A673 (cell line): ENCODE measurements at regions not wholly inside any gene's neighbourhood (a gene's known extent, or its start where the extent isn't known, plus 50 kb on each side); places are given as distances from the start of the nearest gene placed in this dataset.

ENCODE experiments used
- BruUV-seq: library from RNA; stranded (reverse); fragments of 400-500 nt; replicated peaks from 2 replicates; lab custom pipeline; 2021; lab: Mats Ljungman, UMichigan
- CTCF ChIA-PET: fragments of 300-600 bp; sonication (Branson Sonifier 250); formaldehyde crosslinking; loops from one replicate; lab custom pipeline; 2022; ENCODE audit warnings: antibody characterized with exemption; lab: Charles Lee
- POLR2A ChIA-PET: fragments of 300-600 bp; sonication (Branson Sonifier 250); formaldehyde crosslinking; loops from one replicate; lab custom pipeline; 2022; ENCODE audit warnings: antibody characterized with exemption; ENCODE audit not compliant: low non-redundant PET; lab: Charles Lee
- DNase-seq: peaks from one replicate; pipeline ENCODE4 v3.0.0-alpha.2; 2015; ENCODE audit warnings: low spot score
- H3K27ac ChIP-seq: fragments of 200-600 bp; sonication (generic); 2 replicates; pipeline ENCODE4 v1.5.1; 2016; ENCODE audit warnings: mixed run types, low read depth, mild to moderate bottlenecking, mixed read lengths, antibody characterized with exemption, low read length; ENCODE audit not compliant: poor library complexity, severe bottlenecking
- H3K27me3 ChIP-seq: fragments of 200-600 bp; sonication (generic); replicated peaks from 2 replicates; pipeline ENCODE4 v1.6.1; 2017; ENCODE audit warnings: mixed run types, low read depth, mild to moderate bottlenecking, mixed read lengths, antibody characterized with exemption, low read length; ENCODE audit not compliant: insufficient read depth, poor library complexity
- H3K36me3 ChIP-seq: fragments of 200-600 bp; sonication (generic); 2 replicates; pipeline ENCODE4 v1.6.1; 2016; ENCODE audit warnings: mixed run types, mild to moderate bottlenecking, mixed read lengths, antibody characterized with exemption, low read length; ENCODE audit not compliant: insufficient read depth, poor library complexity, severe bottlenecking
- H3K4me1 ChIP-seq: fragments of 200-600 bp; sonication (generic); 2 replicates; pipeline ENCODE4 v1.6.1; 2017; ENCODE audit warnings: mixed run types, mild to moderate bottlenecking, mixed read lengths, antibody characterized with exemption, low read length; ENCODE audit not compliant: insufficient read depth, poor library complexity, severe bottlenecking
- H3K4me3 ChIP-seq: fragments of 200-600 bp; sonication (generic); 2 replicates; pipeline ENCODE4 v1.5.1; 2016; ENCODE audit warnings: low read depth, mixed run types, mild to moderate bottlenecking, mixed read lengths, low read length; ENCODE audit not compliant: poor library complexity, severe bottlenecking
- H3K9me3 ChIP-seq: fragments of 200-600 bp; sonication (generic); 2 replicates; pipeline ENCODE4 v1.6.1; 2016; ENCODE audit warnings: mixed run types, low read depth, mild to moderate bottlenecking, mixed read lengths, antibody characterized with exemption, low read length; ENCODE audit not compliant: poor library complexity, severe bottlenecking
- EZH2 ChIP-seq: fragments of 200-600 bp; sonication (generic); IDR thresholded peaks from 2 replicates; pipeline ENCODE4 v1.6.1; 2017; ENCODE audit warnings: borderline replicate concordance, low read depth, mild to moderate bottlenecking, mixed read lengths, antibody characterized with exemption, low read length; ENCODE audit not compliant: poor library complexity, severe bottlenecking
- intact Hi-C: fragments of 100-400 bp; cut with micrococcal nuclease; formaldehyde crosslinking; loops from one replicate; pipeline ENCODE4 v1.10.0; 2022; ENCODE audit not compliant: unreplicated experiment
- TF ChIP-seq, protein P1 (sequence below): fragments of 300-800, 200-600 bp; sonication (generic); conservative IDR thresholded peaks from 2 replicates; pipeline ENCODE4 v1.5.1; 2017; ENCODE audit warnings: low read depth, mild to moderate bottlenecking, antibody characterized with exemption, low read length, moderate library complexity, mixed read lengths

DNA sequence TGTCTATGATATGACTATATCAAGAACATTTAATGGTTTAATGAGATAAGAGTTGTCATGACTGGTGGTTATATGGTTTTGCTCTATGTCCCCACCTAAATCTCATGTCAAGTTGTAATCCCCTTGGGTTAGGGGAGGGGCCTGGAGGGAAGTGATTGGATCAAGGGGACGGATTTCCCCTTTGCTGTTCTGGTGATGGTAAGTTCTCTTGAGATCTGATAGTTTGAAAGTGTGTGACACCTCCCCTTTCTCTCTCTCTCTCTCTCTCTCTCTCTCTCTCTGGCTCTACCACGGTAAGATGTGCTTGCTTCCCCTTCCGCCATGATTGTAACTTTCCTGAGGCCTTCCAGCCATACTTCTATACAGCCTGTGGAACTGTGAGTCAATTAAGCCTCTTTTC lies 803.4 kb downstream of the TRIML1 start:
- no peaks in the 10 kb centered on the region for H3K9me3 ChIP-seq
- TF ChIP-seq, protein P1, sequence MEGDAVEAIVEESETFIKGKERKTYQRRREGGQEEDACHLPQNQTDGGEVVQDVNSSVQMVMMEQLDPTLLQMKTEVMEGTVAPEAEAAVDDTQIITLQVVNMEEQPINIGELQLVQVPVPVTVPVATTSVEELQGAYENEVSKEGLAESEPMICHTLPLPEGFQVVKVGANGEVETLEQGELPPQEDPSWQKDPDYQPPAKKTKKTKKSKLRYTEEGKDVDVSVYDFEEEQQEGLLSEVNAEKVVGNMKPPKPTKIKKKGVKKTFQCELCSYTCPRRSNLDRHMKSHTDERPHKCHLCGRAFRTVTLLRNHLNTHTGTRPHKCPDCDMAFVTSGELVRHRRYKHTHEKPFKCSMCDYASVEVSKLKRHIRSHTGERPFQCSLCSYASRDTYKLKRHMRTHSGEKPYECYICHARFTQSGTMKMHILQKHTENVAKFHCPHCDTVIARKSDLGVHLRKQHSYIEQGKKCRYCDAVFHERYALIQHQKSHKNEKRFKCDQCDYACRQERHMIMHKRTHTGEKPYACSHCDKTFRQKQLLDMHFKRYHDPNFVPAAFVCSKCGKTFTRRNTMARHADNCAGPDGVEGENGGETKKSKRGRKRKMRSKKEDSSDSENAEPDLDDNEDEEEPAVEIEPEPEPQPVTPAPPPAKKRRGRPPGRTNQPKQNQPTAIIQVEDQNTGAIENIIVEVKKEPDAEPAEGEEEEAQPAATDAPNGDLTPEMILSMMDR: no peak
- no peak for TF ChIP-seq EZH2
- no peak for DNase-seq
- no peak overlapping the region for H3K4me3 ChIP-seq
- no TSS peak for BruUV-seq
- no peak overlapping the region for H3K27ac ChIP-seq
- POLR2A ChIA-PET: no interaction called here
- H3K4me1 ChIP-seq: no peaks in the 10 kb centered on the region
- H3K27me3 ChIP-seq: peaks cover 9% of the 10 kb centered on the region
- CTCF ChIA-PET: no interaction called here
- no peaks in the 10 kb centered on the region for H3K36me3 ChIP-seq
- intact Hi-C loops: no loop called here

DNA sequence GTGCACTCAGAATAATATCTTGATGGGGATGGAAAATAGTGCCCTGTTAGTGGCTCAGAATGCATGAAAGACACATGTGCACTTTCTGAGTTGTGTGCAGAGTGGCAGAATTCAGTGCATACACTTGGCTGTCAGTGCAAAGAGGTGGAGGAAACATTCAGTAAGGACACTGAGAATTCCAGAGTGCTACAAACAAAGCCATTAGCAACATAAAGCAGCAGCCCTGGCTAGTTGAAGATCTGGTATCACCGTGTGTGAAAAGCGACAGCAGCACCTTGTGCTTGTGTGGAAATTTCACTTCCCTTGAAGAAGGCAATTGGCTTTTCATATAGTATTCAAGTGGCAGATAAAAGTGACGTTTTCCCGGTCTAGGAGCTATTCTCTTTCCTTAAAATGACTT lies 810.4 kb downstream of the TRIML1 start:
- Histone ChIP-seq H3K4me3 (no peak overlapping the region), H3K36me3 (no peaks in the 10 kb centered on the region), H3K27ac (no peak overlapping the region), H3K4me1 (no peaks in the 10 kb centered on the region), H3K27me3 (peaks cover 33% of the 10 kb centered on the region), H3K9me3 (no peaks in the 10 kb centered on the region)
- TF ChIP-seq, protein P1: no peak
- TF ChIP-seq EZH2: no peak
- ChIA-PET POLR2A (no interaction called here), CTCF (no interaction called here)
- DNase-seq: no peak
- no TSS peak for BruUV-seq
- intact Hi-C loops: no loop called here

DNA sequence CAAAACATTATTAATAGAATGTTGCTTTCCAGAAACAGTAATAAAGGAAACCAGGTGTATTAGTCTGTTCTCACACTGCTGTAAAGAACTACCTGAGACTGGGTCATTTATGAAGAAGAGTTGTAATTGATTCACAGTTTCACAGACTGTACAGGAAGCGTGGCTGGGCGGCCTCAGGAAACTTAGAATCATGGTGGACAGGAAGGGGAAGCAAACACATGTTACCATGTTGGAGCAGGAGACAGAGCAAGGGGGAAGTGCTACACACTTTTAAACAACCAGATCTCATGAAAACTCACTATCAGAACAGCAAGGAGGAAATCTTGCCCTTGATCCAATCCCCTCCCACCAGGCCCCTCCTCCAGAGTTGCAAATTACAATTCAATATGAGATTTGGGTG lies 815.8 kb downstream of the TRIML1 start:
- ChIA-PET POLR2A (no interaction called here), CTCF (no interaction called here)
- H3K27ac ChIP-seq: no peak overlapping the region
- intact Hi-C loops: no loop called here
- H3K4me1 ChIP-seq: no peaks in the 10 kb centered on the region
- no peaks in the 10 kb centered on the region for H3K36me3 ChIP-seq
- no peak for DNase-seq
- no peaks in the 10 kb centered on the region for H3K9me3 ChIP-seq
- BruUV-seq: no TSS peak
- TF ChIP-seq, protein P1: no peak
- no peak for TF ChIP-seq EZH2
- H3K27me3 ChIP-seq: peaks cover 64% of the 10 kb centered on the region
- no peak overlapping the region for H3K4me3 ChIP-seq
